ENCODE measurements at regions not wholly inside any gene's neighbourhood (a gene's known extent, or its start where the extent isn't known, plus 50 kb on each side); places are given as distances from the start of the nearest gene placed in this dataset.

DNA sequence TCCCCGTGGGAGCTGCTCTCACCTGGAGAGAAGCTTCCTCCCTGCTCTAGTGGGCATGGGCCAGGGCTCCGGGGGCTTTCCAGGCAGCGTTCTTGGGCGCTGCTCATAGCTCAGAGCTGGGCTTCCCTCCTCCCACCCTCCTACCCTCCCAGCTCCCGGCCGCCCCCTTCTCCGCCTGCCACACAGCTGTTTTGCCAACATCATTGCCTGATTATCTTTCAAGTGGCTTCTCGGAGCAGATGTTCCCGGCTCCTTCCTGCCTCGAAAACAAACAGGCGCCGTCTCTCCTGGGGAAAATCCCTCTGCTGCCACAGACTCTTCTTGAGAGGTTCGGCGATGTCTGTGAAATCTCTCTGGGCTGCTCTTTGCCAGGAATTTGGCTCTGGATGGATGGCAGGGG is 195.6 kb downstream of the RPLP1 start:
- H3K27ac ChIP-seq, result no peak overlapping the region
- H3K27me3 ChIP-seq (replicated peaks; ENCODE audit: insufficient read depth), result no peaks in the 10 kb centered on the region
- no peaks in the 10 kb centered on the region for H3K4me1 ChIP-seq (ENCODE audit: control insufficient read depth in 1 of 2, low read depth in 2 of 2)
- ATAC-seq (ENCODE audit: insufficient number of reproducible peaks, low FRiP score, low read depth) (no peak), DNase-seq (ENCODE audit: low spot score) (no peak)
- TF ChIP-seq, protein P1, sequence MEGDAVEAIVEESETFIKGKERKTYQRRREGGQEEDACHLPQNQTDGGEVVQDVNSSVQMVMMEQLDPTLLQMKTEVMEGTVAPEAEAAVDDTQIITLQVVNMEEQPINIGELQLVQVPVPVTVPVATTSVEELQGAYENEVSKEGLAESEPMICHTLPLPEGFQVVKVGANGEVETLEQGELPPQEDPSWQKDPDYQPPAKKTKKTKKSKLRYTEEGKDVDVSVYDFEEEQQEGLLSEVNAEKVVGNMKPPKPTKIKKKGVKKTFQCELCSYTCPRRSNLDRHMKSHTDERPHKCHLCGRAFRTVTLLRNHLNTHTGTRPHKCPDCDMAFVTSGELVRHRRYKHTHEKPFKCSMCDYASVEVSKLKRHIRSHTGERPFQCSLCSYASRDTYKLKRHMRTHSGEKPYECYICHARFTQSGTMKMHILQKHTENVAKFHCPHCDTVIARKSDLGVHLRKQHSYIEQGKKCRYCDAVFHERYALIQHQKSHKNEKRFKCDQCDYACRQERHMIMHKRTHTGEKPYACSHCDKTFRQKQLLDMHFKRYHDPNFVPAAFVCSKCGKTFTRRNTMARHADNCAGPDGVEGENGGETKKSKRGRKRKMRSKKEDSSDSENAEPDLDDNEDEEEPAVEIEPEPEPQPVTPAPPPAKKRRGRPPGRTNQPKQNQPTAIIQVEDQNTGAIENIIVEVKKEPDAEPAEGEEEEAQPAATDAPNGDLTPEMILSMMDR (IDR thresholded peaks at IDR 0.05), result no peak
- H3K9me3 ChIP-seq, result no peaks in the 10 kb centered on the region
- H3K4me3 ChIP-seq, result no peak overlapping the region
- H3K36me3 ChIP-seq, result no peaks in the 10 kb centered on the region

DNA sequence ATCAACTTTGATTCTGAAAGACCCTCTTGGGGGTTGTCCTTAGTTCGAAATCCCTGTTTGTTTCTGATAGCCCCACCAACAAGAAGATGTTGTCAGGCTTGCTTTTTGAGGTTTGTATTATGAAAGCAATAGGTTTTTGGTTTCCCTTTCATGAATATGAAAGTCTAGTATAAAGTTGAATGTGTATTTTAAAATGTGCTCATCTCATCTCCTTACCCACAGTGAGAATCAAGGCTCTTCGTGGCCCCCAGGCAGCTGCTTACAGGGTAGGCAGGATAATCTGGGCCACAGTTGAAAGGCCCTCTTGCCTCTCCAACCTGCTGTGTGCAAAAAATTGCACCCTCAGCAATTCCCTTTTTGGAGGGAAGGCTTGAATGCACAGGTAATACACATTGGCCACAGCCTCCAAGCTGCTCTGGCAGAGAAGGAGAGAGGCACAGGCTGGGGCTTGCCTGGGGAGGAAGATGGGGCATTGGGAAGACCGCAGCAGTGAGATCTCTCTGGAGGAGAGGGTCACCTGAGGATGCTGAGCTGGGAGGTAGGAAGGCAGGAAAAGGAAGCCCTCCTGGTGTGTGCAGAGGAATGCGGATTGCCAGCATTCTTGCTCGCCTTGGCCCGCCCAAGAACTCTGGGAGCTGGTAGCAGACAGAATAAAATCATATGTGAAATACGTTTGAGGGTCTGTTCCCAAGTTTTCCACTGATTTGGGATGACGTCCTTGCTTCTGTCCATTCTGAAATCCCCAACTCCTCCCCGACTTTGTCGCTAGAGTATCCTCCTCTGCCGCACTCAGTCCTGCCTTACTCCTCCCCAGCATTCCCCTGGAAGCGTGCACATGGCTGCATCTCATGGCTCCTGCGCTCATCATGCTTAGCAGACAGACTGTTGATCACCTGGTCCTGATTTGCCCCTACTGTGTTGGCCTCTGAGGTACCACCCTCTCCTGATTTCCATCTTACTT is 196.4 kb downstream of the RPLP1 start:
- no peaks in the 10 kb centered on the region for H3K27me3 ChIP-seq (replicated peaks; ENCODE audit: insufficient read depth)
- ATAC-seq (ENCODE audit: insufficient number of reproducible peaks, low FRiP score, low read depth) (no peak), DNase-seq (ENCODE audit: low spot score) (no peak)
- no peak overlapping the region for H3K27ac ChIP-seq
- no peak overlapping the region for H3K4me3 ChIP-seq
- no peaks in the 10 kb centered on the region for H3K4me1 ChIP-seq (ENCODE audit: control insufficient read depth in 1 of 2, low read depth in 2 of 2)
- H3K9me3 ChIP-seq, result no peaks in the 10 kb centered on the region
- TF ChIP-seq, protein P1 (IDR thresholded peaks at IDR 0.05), result no peak
- H3K36me3 ChIP-seq, result no peaks in the 10 kb centered on the region

GRCh38 chr15:69652293-69652692 is 199.7 kb downstream of the RPLP1 start:
- Histone ChIP-seq H3K36me3 (no peaks in the 10 kb centered on the region), H3K27ac (no peak overlapping the region), H3K9me3 (no peaks in the 10 kb centered on the region), H3K27me3 (replicated peaks; ENCODE audit: insufficient read depth) (no peaks in the 10 kb centered on the region), H3K4me3 (no peak overlapping the region), H3K4me1 (ENCODE audit: control insufficient read depth in 1 of 2, low read depth in 2 of 2) (no peaks in the 10 kb centered on the region)
- no peak for ATAC-seq (ENCODE audit: insufficient number of reproducible peaks, low FRiP score, low read depth)
- no peak for DNase-seq (ENCODE audit: low spot score)
- TF ChIP-seq, protein P1 (IDR thresholded peaks at IDR 0.05), result no peak

DNA sequence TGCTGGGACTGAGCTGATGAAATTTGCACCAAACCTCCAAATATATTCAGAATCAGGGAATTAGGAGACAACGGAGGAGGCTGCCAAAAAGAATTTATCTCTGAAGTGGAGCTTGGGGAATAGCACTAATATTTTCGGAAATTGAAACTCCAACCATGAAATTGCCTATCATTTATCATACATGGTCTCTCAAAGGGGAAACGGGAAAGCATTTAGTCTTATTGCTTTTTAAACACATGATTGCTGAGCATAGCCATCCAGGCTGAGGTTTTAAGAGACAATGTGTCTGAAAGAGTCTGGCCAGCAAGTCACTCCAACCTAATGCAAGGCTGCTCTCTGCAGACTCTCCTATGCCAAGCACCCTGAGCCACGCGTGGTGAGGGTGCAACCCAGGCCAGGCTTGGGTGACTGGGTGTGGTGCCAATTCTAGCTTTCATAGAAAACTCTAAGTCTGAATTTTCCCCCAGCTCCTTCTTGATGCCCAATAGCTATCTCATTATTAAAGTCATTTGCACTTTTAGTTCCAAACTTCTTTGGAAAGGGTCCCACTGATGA is 200.2 kb downstream of the RPLP1 start:
- TF ChIP-seq, protein P1 (IDR thresholded peaks at IDR 0.05), result peak; percentile 42
- H3K4me3 ChIP-seq, result no peak overlapping the region
- ATAC-seq (ENCODE audit: insufficient number of reproducible peaks, low FRiP score, low read depth), result no peak

GRCh38 chr15:69653306-69653705 is 200.7 kb downstream of the RPLP1 start:
- no peak overlapping the region for H3K4me3 ChIP-seq
- ATAC-seq (ENCODE audit: insufficient number of reproducible peaks, low FRiP score, low read depth), result no peak
- H3K27me3 ChIP-seq (replicated peaks; ENCODE audit: insufficient read depth), result no peaks in the 10 kb centered on the region
- H3K4me1 ChIP-seq (ENCODE audit: control insufficient read depth in 1 of 2, low read depth in 2 of 2), result no peaks in the 10 kb centered on the region
- no peak overlapping the region for H3K27ac ChIP-seq
- no peak for DNase-seq (ENCODE audit: low spot score)
- H3K36me3 ChIP-seq, result no peaks in the 10 kb centered on the region
- TF ChIP-seq, protein P1 (IDR thresholded peaks at IDR 0.05), result no peak
- H3K9me3 ChIP-seq, result no peaks in the 10 kb centered on the region

More for the DNA sequence above, 200.2 kb downstream of the RPLP1 start:
- Histone ChIP-seq H3K27ac (no peak overlapping the region), H3K4me1 (ENCODE audit: control insufficient read depth in 1 of 2, low read depth in 2 of 2) (no peaks in the 10 kb centered on the region), H3K36me3 (no peaks in the 10 kb centered on the region), H3K27me3 (replicated peaks; ENCODE audit: insufficient read depth) (no peaks in the 10 kb centered on the region), H3K9me3 (no peaks in the 10 kb centered on the region)
- no peak for DNase-seq (ENCODE audit: low spot score)
